Heart right ventricle (tissue), 16 donors: ENCODE measurements at regions not wholly inside any gene's neighbourhood (a gene's known extent, or its start where the extent isn't known, plus 50 kb on each side); places are given as distances from the start of the nearest gene placed in this dataset.

Experiments
- ATAC-seq, 8 donors: fragments of 200-7000 bp; cut with Tn5 transposase; one replicate each; pipeline ENCODE4 v1.9.1; 2020; ENCODE audit warnings: mild to moderate bottlenecking in 8 of 8, moderate library complexity in 8 of 8, moderate number of reproducible peaks in 1 of 8
- DNase-seq, 2 donors: peaks; one replicate each; pipeline ENCODE4 v3.0.0-alpha.2; 2020
- H3K27ac ChIP-seq, 10 donors: fragments of 200-600 bp; sonication (generic) in 2 of 10; one replicate each; pipeline versions ENCODE4 v1.5.0 to v1.8.0; 2020 to 2022; ENCODE audit warnings: mild to moderate bottlenecking in 3 of 10
- H3K27me3 ChIP-seq, 7 donors: fragments of 200-600 bp; one replicate each; pipeline ENCODE4 v1.8.0; 2021 to 2022; ENCODE audit warnings: mild to moderate bottlenecking in 2 of 7
- H3K36me3 ChIP-seq, 9 donors: fragments of 200-600 bp; sonication (generic) in 1 of 9; one replicate each; pipeline versions ENCODE4 v1.5.0 to v1.8.0; 2020 to 2022; ENCODE audit warnings: mild to moderate bottlenecking in 2 of 9
- H3K4me1 ChIP-seq, 9 donors: fragments of 200-600 bp; sonication (generic) in 1 of 9; one replicate each; pipeline versions ENCODE4 v1.5.0 to v1.8.0; 2020 to 2022; ENCODE audit warnings: mild to moderate bottlenecking in 4 of 9
- H3K4me3 ChIP-seq, 10 donors: fragments of 200-600 bp; sonication (generic) in 2 of 10; one replicate each; pipeline versions ENCODE4 v1.5.0 to v1.8.0; 2020 to 2022; ENCODE audit warnings: mild to moderate bottlenecking in 7 of 10, moderate library complexity in 2 of 10
- H3K9me3 ChIP-seq, 11 donors: fragments of 200-600 bp in 10 of 11; sonication (generic) in 2 of 11; one replicate each; pipeline versions ENCODE4 v1.5.0 to v1.8.0; 2013 to 2022; ENCODE audit warnings: mild to moderate bottlenecking in 2 of 11, control low read depth in 1 of 11, moderate library complexity in 1 of 11
- WGBS, 2 donors: extraction: QIAGEN DNeasy Blood & Tissue Kit; methylation state at CpG; one replicate each; pipeline ENCODE4 v1.1.7; 2013; ENCODE audit warnings: inconsistent platforms in 1 of 2; 5-methylcytosine and 5-hydroxymethylcytosine counted together
- intact Hi-C, 10 donors: fragments of 100-400 bp; cut with DNase I; formaldehyde crosslinking; loops; one replicate each; pipeline versions ENCODE4 v1.11.1 to v1.14.2; 2022
- TF ChIP-seq, protein P1 (sequence below), 9 donors: fragments of 200-600 bp; sonication (generic) in 2 of 9; IDR thresholded peaks; one replicate each; pipeline versions ENCODE4 v1.5.0 to v1.8.0; 2021 to 2022; ENCODE audit warnings: antibody characterized with exemption in 9 of 9, mild to moderate bottlenecking in 5 of 9, moderate library complexity in 1 of 9
- donor health status: Arrhythmogenic right ventricular cardiomyopathy.
- donor health status: ischemic (EF 13 %, LVEDD 7.1; RV severe dilation, severe dysfunction).
- donor health status: healthy with polysubstance abuse.
- donor health status: DM: no; HTN: yes; CAD: no.
- donor health status: DM: no; HTN: no; CAD: no.
- donor health status: ischemic (EF 25% LVEDD 6.9; RV normal size, moderate dysfunction).
- donor health status: ischemic (EF 25% LVEDD 5.7; RV mildly dilated, moderate dysfunction).
- donor health status: healthy.
- donor health status: DM: yes; HTN: yes; CAD: no.
- donor health status: Ischemic cardiomyopathy.
- donor health status: ischemic (EF 35%, LVEDD 5.7; RV mildly dilated, moderate dysfunction).
- donor health status: nonischemic (EF 11% LVEDD 7.7; RV severe dilation, severe dysfunction).
- donor health status: DM: yes; HTN: yes; CAD: no.
- donor health status: PGD.
- donor health status: ischemic (EF 29% LVEDD 5.4; RV normal size, mild dysfunction).
- donor health status: nonischemic (EF 23%, LVEDD 6.1; RV moderate dilation, normal function).

DNA sequence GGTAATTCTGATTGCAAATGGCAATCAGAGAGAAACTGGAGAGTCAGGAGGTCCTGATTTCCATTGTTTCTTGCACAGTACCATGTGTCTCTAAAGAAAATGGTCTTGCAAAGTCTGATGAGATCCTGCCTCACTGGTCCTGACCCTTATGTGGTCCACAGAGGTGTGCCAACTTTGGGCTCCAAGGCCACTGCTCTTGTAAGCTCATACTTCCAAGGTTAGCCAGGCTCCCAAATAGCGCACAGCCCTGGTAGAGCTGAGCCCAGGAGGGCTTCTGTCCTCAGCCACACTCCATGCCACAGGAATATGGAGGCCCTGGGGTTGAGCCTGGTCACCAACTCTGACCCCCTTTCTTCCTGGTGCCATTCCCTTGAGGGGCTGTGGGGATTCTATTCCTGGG lies 80.7 kb downstream of the SDC1 start:
- WGBS, 2 donors = 97 to 100% methylated on average over 1 of the region's 1 CpG
- Histone ChIP-seq H3K27ac (no peak overlapping the region), H3K9me3 (no peaks in the 10 kb centered on the region), H3K36me3 (no peaks in the 10 kb centered on the region), H3K4me1 (peaks cover 0 to 9% (median 4%) of the 10 kb centered on the region in 9 donors), H3K27me3 (no peaks in the 10 kb centered on the region), H3K4me3 (no peak overlapping the region)
- ATAC-seq (no peak), DNase-seq (no peak)
- TF ChIP-seq, protein P1, sequence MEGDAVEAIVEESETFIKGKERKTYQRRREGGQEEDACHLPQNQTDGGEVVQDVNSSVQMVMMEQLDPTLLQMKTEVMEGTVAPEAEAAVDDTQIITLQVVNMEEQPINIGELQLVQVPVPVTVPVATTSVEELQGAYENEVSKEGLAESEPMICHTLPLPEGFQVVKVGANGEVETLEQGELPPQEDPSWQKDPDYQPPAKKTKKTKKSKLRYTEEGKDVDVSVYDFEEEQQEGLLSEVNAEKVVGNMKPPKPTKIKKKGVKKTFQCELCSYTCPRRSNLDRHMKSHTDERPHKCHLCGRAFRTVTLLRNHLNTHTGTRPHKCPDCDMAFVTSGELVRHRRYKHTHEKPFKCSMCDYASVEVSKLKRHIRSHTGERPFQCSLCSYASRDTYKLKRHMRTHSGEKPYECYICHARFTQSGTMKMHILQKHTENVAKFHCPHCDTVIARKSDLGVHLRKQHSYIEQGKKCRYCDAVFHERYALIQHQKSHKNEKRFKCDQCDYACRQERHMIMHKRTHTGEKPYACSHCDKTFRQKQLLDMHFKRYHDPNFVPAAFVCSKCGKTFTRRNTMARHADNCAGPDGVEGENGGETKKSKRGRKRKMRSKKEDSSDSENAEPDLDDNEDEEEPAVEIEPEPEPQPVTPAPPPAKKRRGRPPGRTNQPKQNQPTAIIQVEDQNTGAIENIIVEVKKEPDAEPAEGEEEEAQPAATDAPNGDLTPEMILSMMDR (IDR thresholded peaks at IDR 0.05) = no peak
- intact Hi-C loops = no loop called here

- Histone ChIP-seq H3K4me3 (no peak overlapping the region), H3K27ac (no peak overlapping the region), H3K27me3 (no peaks in the 10 kb centered on the region), H3K36me3 (no peaks in the 10 kb centered on the region), H3K9me3 (no peaks in the 10 kb centered on the region), H3K4me1 (peaks cover 0 to 9% (median 4%) of the 10 kb centered on the region in 9 donors)
- no peak for DNase-seq
- no peak for ATAC-seq
- WGBS, 2 donors = 85 to 86% methylated on average over 5 of the region's 5 CpGs
- TF ChIP-seq, protein P1 (IDR thresholded peaks at IDR 0.05) = no peak
- intact Hi-C loops = no loop called here
Measured at GRCh38 chr2:20143263-20143662, 81.7 kb downstream of the SDC1 start.

GRCh38 chr2:20141806-20142205 lies 83.1 kb downstream of the SDC1 start:
- H3K36me3 ChIP-seq = no peaks in the 10 kb centered on the region
- no peaks in the 10 kb centered on the region for H3K27me3 ChIP-seq
- TF ChIP-seq, protein P1 (IDR thresholded peaks at IDR 0.05) = no peak
- no peak for DNase-seq
- no peak overlapping the region for H3K4me3 ChIP-seq
- intact Hi-C loops = no loop called here
- H3K9me3 ChIP-seq = no peaks in the 10 kb centered on the region
- WGBS, 2 donors = 91 to 92% methylated on average over 8 of the region's 8 CpGs
- H3K4me1 ChIP-seq = peaks cover 0 to 9% (median 4%) of the 10 kb centered on the region in 9 donors
- no peak for ATAC-seq
- peak overlapping the region in 1 of 10 donors; percentile 54 for H3K27ac ChIP-seq

GRCh38 chr2:20141056-20141762 lies 83.7 kb downstream of the SDC1 start:
- 64 to 73% methylated on average over 9 of the region's 9 CpGs for WGBS, 2 donors
- Histone ChIP-seq H3K27ac (peak overlapping the region in 1 of 10 donors; percentile 54), H3K4me3 (no peak overlapping the region), H3K4me1 (peaks cover 0 to 9% (median 4%) of the 10 kb centered on the region in 9 donors), H3K27me3 (no peaks in the 10 kb centered on the region), H3K9me3 (no peaks in the 10 kb centered on the region), H3K36me3 (no peaks in the 10 kb centered on the region)
- DNase-seq (peak; percentile 31 to 62), ATAC-seq (peak in 6 of 8 donors; percentile 24 to 81 (median 66))
- TF ChIP-seq, protein P1 (IDR thresholded peaks at IDR 0.05) = no peak
- intact Hi-C loops = no loop called here
